CD14-positive monocyte (primary cell): ENCODE measurements at regions not wholly inside any gene's neighbourhood (a gene's known extent, or its start where the extent isn't known, plus 50 kb on each side); places are given as distances from the start of the nearest gene placed in this dataset.

ENCODE experiments used
- DNase-seq, 3 donors: peaks; one replicate each; pipeline ENCODE4 v3.0.0-alpha.2; 2011 to 2022
- H2AFZ ChIP-seq: 2 replicates; pipeline ENCODE4 v1.6.0; 2012; ENCODE audit warnings: mild to moderate bottlenecking, low read depth, low read length, inconsistent platforms; ENCODE audit not compliant: insufficient read depth, poor library complexity, severe bottlenecking
- H3K27ac ChIP-seq, 2 donors: 1 replicate in 1 of 2; 2 replicates in 1 of 2; pipeline ENCODE4 v1.5.1; 2012 to 2013; ENCODE audit warnings: low read length in 2 of 2, control low read depth in 1 of 2, inconsistent platforms in 1 of 2, low read depth in 1 of 2, mild to moderate bottlenecking in 1 of 2
- H3K27me3 ChIP-seq, 2 donors: one replicate each; pipeline versions ENCODE4 v1.6.0 to v1.6.1; 2011 to 2013; ENCODE audit warnings: low read length in 2 of 2; ENCODE audit not compliant: control insufficient read depth in 2 of 2, insufficient read depth in 2 of 2
- H3K36me3 ChIP-seq, 2 donors: replicated peaks in 1 of 2; 1 replicate in 1 of 2; 2 replicates in 1 of 2; pipeline versions ENCODE4 v1.5.1 to v1.6.1; 2012 to 2013; ENCODE audit warnings: low read length in 2 of 2, control low read depth in 1 of 2, inconsistent platforms in 1 of 2, mild to moderate bottlenecking in 1 of 2; ENCODE audit not compliant: insufficient read depth in 2 of 2, control insufficient read depth in 1 of 2
- H3K4me1 ChIP-seq, 2 donors: 1 replicate in 1 of 2; 2 replicates in 1 of 2; pipeline versions ENCODE4 v1.5.1 to v1.6.1; 2012 to 2013; ENCODE audit warnings: low read length in 2 of 2, control low read depth in 1 of 2, inconsistent platforms in 1 of 2, mild to moderate bottlenecking in 1 of 2, moderate library complexity in 1 of 2; ENCODE audit not compliant: insufficient read depth in 2 of 2, control insufficient read depth in 1 of 2
- H3K4me2 ChIP-seq: replicated peaks from 2 replicates; pipeline ENCODE3; 2012; ENCODE audit warnings: low read length, moderate library complexity, mild to moderate bottlenecking; ENCODE audit not compliant: poor library complexity, severe bottlenecking; ENCODE audit errors: extremely low read depth
- H3K4me3 ChIP-seq, 3 experiments: fragments of 200-600 bp in 1 of 3; sonication (generic) in 1 of 3; replicated peaks in 1 of 3; 1 replicate in 2 of 3; 2 replicates in 1 of 3; pipeline ENCODE4 v1.5.1; 2011 to 2013; ENCODE audit warnings: low read length in 3 of 3, mild to moderate bottlenecking in 3 of 3, control low read depth in 2 of 3, low read depth in 2 of 3, inconsistent platforms in 1 of 3, moderate library complexity in 1 of 3
- H3K79me2 ChIP-seq: 2 replicates; pipeline ENCODE4 v1.6.0; 2012; ENCODE audit warnings: mild to moderate bottlenecking, control low read depth, inconsistent platforms, low read length, moderate library complexity; ENCODE audit not compliant: insufficient read depth
- H3K9ac ChIP-seq: 2 replicates; pipeline ENCODE4 v1.6.0; 2017; ENCODE audit warnings: low read length, mild to moderate bottlenecking; ENCODE audit not compliant: insufficient read depth, poor library complexity, severe bottlenecking
- H3K9me3 ChIP-seq, 2 donors: replicated peaks in 1 of 2; 1 replicate in 1 of 2; 2 replicates in 1 of 2; pipeline versions ENCODE4 v1.5.1 to v1.6.1; 2012 to 2013; ENCODE audit warnings: low read length in 2 of 2, control low read depth in 1 of 2; ENCODE audit not compliant: control insufficient read depth in 1 of 2, insufficient read depth in 1 of 2
- H4K20me1 ChIP-seq: 2 replicates; pipeline ENCODE4 v1.6.0; 2012; ENCODE audit warnings: mild to moderate bottlenecking, low read length, control low read depth, moderate library complexity; ENCODE audit not compliant: insufficient read depth
- H3K27ac Mint-ChIP-seq, 7 donors: one replicate each; pipeline ENCODE4 v1.8.0; 2020; ENCODE audit warnings: mild to moderate bottlenecking in 7 of 7, mixed read lengths in 7 of 7, moderate library complexity in 6 of 7, inconsistent platforms in 2 of 7
- H3K27me3 Mint-ChIP-seq, 3 donors: one replicate each; pipeline ENCODE4 v1.8.0; 2021 to 2022; ENCODE audit warnings: low read depth in 3 of 3, mild to moderate bottlenecking in 3 of 3, mixed read lengths in 3 of 3, moderate library complexity in 3 of 3, inconsistent platforms in 1 of 3
- H3K36me3 Mint-ChIP-seq, 2 donors: one replicate each; pipeline ENCODE4 v1.8.0; 2020; ENCODE audit warnings: mixed read lengths in 2 of 2, inconsistent platforms in 1 of 2, mild to moderate bottlenecking in 1 of 2
- H3K4me1 Mint-ChIP-seq: one replicate; pipeline ENCODE4 v1.8.0; 2020; ENCODE audit warnings: mild to moderate bottlenecking, mixed read lengths
- H3K4me3 Mint-ChIP-seq, 2 donors: one replicate each; pipeline ENCODE4 v1.8.0; 2020; ENCODE audit warnings: mild to moderate bottlenecking in 2 of 2, mixed read lengths in 2 of 2, moderate library complexity in 1 of 2
- H3K9me3 Mint-ChIP-seq, 7 donors: one replicate each; pipeline ENCODE4 v1.8.0; 2020 to 2022; ENCODE audit warnings: mixed read lengths in 7 of 7, mild to moderate bottlenecking in 6 of 7, moderate library complexity in 6 of 7, inconsistent platforms in 2 of 7
- CTCF ChIP-seq: fragments of 200-600 bp; IDR thresholded peaks from one replicate; pipeline ENCODE4 v1.8.0; 2022; ENCODE audit warnings: antibody characterized with exemption, mild to moderate bottlenecking
- WGBS: methylation state at CpG from one replicate; pipeline ENCODE4 v1.1.5; 2013; ENCODE audit warnings: missing lambda C conversion rate; ENCODE audit not compliant: insufficient coverage; 5-methylcytosine and 5-hydroxymethylcytosine counted together
- intact Hi-C, 2 donors: fragments of 100-400 bp; cut with micrococcal nuclease; formaldehyde crosslinking; loops; one replicate each; pipeline versions ENCODE4 v1.15.0 to v1.15.1; 2023

GRCh38 chr1:224497714-224498573 is 63.3 kb upstream of the WDR26 start:
- H3K36me3 ChIP-seq, result no peaks in the 10 kb centered on the region
- peaks cover 0 to 2% (median 0%) of the 10 kb centered on the region in 3 donors for H3K27me3 Mint-ChIP-seq
- peak overlapping the region; percentile 74 for H3K4me2 ChIP-seq
- H3K9ac ChIP-seq, result peak overlapping the region; percentile 52
- TF ChIP-seq CTCF, result no peak
- peak; percentile 78 to 90 (median 89) for DNase-seq
- H3K27me3 ChIP-seq, result no peaks in the 10 kb centered on the region
- no peaks in the 10 kb centered on the region for H4K20me1 ChIP-seq
- H3K4me3 ChIP-seq, result peak overlapping the region in 2 of 3 experiments; percentile 6 to 65
- H3K27ac Mint-ChIP-seq, result peak overlapping the region; percentile 95 to 100 (median 98)
- H3K79me2 ChIP-seq, result no peaks in the 10 kb centered on the region
- WGBS, result 0% methylated on average over 2 of the region's 3 CpGs
- peak overlapping the region; percentile 72 for H2AFZ ChIP-seq
- H3K9me3 ChIP-seq, result no peaks in the 10 kb centered on the region
- peaks cover 0 to 2% of the 10 kb centered on the region in 2 donors for H3K36me3 Mint-ChIP-seq
- intact Hi-C loops, result no loop called here
- H3K27ac ChIP-seq, result peak overlapping the region; percentile 87 to 96
- H3K4me3 Mint-ChIP-seq, result peak overlapping the region; percentile 58 to 92
- H3K4me1 Mint-ChIP-seq, result peaks cover 69% of the 10 kb centered on the region
- peaks cover 0 to 3% (median 0%) of the 10 kb centered on the region in 7 donors for H3K9me3 Mint-ChIP-seq
- H3K4me1 ChIP-seq, result peaks cover 59 to 74% of the 10 kb centered on the region in 2 donors

GRCh38 chr1:224498574-224499170 is 64.1 kb upstream of the WDR26 start:
- Mint-ChIP-seq H3K4me1 (peaks cover 76% of the 10 kb centered on the region), H3K27me3 (peaks cover 0 to 2% (median 0%) of the 10 kb centered on the region in 3 donors), H3K9me3 (peaks cover 0 to 3% (median 0%) of the 10 kb centered on the region in 7 donors), H3K27ac (peak overlapping the region; percentile 95 to 100 (median 98)), H3K36me3 (peaks cover 0 to 2% of the 10 kb centered on the region in 2 donors), H3K4me3 (peak overlapping the region; percentile 58 to 92)
- H3K27ac ChIP-seq, result peak overlapping the region; percentile 87 to 96
- intact Hi-C loops, result no loop called here
- peak overlapping the region; percentile 72 for H2AFZ ChIP-seq
- no peaks in the 10 kb centered on the region for H3K9me3 ChIP-seq
- TF ChIP-seq CTCF, result no peak
- H3K4me3 ChIP-seq, result peak overlapping the region in 2 of 3 experiments; percentile 6 to 65
- H3K79me2 ChIP-seq, result no peaks in the 10 kb centered on the region
- no peaks in the 10 kb centered on the region for H3K36me3 ChIP-seq
- H3K27me3 ChIP-seq, result no peaks in the 10 kb centered on the region
- peak overlapping the region; percentile 52 for H3K9ac ChIP-seq
- peak overlapping the region; percentile 74 for H3K4me2 ChIP-seq
- DNase-seq, result peak in 1 of 3 donors; percentile 27
- H3K4me1 ChIP-seq, result peaks cover 66 to 81% of the 10 kb centered on the region in 2 donors
- no peaks in the 10 kb centered on the region for H4K20me1 ChIP-seq
- 17% methylated on average over 8 of the region's 12 CpGs for WGBS
